Esophagus squamous epithelium (tissue), 5 donors: ENCODE measurements at regions not wholly inside any gene's neighbourhood (a gene's known extent, or its start where the extent isn't known, plus 50 kb on each side); places are given as distances from the start of the nearest gene placed in this dataset.

ENCODE experiments used
- DNase-seq: peaks from one replicate; lab custom pipeline; 2025; lab: John Stamatoyannopoulos, UW
- H3K27ac ChIP-seq, 4 donors: fragments of 200-600 bp; sonication (generic); one replicate each; pipeline ENCODE4 v1.5.1; 2016 to 2019; ENCODE audit warnings: mild to moderate bottlenecking in 1 of 4
- H3K27me3 ChIP-seq, 4 donors: fragments of 200-600 bp; sonication (generic); 1 replicate in 3 of 4; 2 replicates in 1 of 4; pipeline versions ENCODE4 v1.5.1 to v1.6.0; 2017 to 2021; ENCODE audit warnings: antibody characterized with exemption in 1 of 4
- H3K36me3 ChIP-seq, 3 donors: fragments of 200-600 bp; sonication (generic); one replicate each; pipeline ENCODE4 v1.5.1; 2016 to 2019
- H3K4me1 ChIP-seq, 3 donors: fragments of 200-600 bp; sonication (generic); one replicate each; pipeline ENCODE4 v1.5.1; 2017 to 2019
- H3K4me3 ChIP-seq, 4 donors: fragments of 200-600 bp; sonication (generic); 1 replicate in 3 of 4; 2 replicates in 1 of 4; pipeline ENCODE4 v1.5.1; 2016 to 2019; ENCODE audit warnings: mild to moderate bottlenecking in 2 of 4, moderate library complexity in 1 of 4
- H3K9me3 ChIP-seq, 3 donors: fragments of 200-600 bp; sonication (generic); one replicate each; pipeline ENCODE4 v1.5.1; 2016 to 2019
- CTCF ChIP-seq, 6 experiments: fragments of 450-650 bp in 4 of 6; fragments of 200-600 bp in 2 of 6; sonication (generic) in 2 of 6; IDR thresholded peaks; one replicate each; pipeline ENCODE4 v1.5.1; 2016 to 2019; ENCODE audit warnings: antibody characterized with exemption in 6 of 6, mild to moderate bottlenecking in 4 of 6, moderate library complexity in 4 of 6
- POLR2A ChIP-seq, 4 donors: fragments of 450-650 bp; IDR thresholded peaks; one replicate each; pipeline ENCODE4 v1.6.1; 2017; ENCODE audit warnings: antibody characterized with exemption in 4 of 4, mild to moderate bottlenecking in 4 of 4, moderate library complexity in 3 of 4
- WGBS, 2 donors: methylation state at CpG; one replicate each; pipeline ENCODE4 v1.1.5; 2018; 5-methylcytosine and 5-hydroxymethylcytosine counted together
- intact Hi-C: fragments of 100-400 bp; cut with DNase I; formaldehyde crosslinking; loops from one replicate; pipeline ENCODE4 v1.15.0; 2022
- donor health status: DM: yes; HTN: yes; CAD: no.

- no peak for DNase-seq
- Histone ChIP-seq H3K27ac (peak overlapping the region in 3 of 4 donors; percentile 47 to 87 (median 71)), H3K36me3 (no peaks in the 10 kb centered on the region), H3K9me3 (no peaks in the 10 kb centered on the region), H3K4me3 (no peak overlapping the region), H3K27me3 (peaks cover 0 to 30% (median 0%) of the 10 kb centered on the region in 4 donors), H3K4me1 (peaks cover 11 to 27% (median 16%) of the 10 kb centered on the region in 3 donors)
- intact Hi-C loops = no loop called here
- no peak for TF ChIP-seq POLR2A (IDR thresholded peaks at IDR 0.05)
- no peak for TF ChIP-seq CTCF (IDR thresholded peaks at IDR 0.05)
- WGBS, 2 donors = 11 to 14% methylated on average over 5 of the region's 5 CpGs
Measured at GRCh38 chr9:86721843-86722705, 225.2 kb downstream of the GAS1 start.

DNA sequence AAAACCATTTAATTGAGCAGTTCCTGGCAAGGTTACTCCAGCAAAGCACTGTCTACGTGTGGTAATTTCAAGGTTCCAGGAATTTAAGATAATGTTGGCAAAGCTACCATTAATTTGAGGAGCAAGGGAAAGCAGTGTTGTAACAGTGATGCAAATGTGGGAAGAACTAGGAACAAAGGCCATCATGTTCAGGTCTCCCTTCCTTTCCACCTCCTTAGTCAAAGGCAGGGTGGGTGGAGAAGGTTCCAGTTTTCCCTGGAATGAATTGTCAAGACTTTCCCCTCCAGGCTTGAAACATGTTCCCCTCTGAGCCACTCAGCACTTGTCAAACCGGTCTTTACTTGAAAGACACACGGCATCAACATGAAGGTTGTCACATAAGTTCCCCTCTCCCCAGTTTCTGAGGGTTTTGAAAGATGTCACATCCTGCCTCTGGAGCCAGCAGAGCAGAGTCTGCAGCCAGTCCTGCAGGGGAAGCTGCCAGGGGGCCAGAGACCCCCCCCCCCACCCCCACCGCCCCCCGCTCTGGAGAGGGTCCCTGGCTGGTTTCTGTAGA, 226.0 kb downstream of the GAS1 start:
- Histone ChIP-seq H3K36me3 (no peaks in the 10 kb centered on the region), H3K4me3 (no peak overlapping the region), H3K27me3 (peaks cover 0 to 34% (median 0%) of the 10 kb centered on the region in 4 donors), H3K9me3 (no peaks in the 10 kb centered on the region), H3K27ac (peak overlapping the region in 3 of 4 donors; percentile 33 to 71 (median 69)), H3K4me1 (peaks cover 11 to 27% (median 16%) of the 10 kb centered on the region in 3 donors)
- 15 to 20% methylated on average over 4 of the region's 5 CpGs for WGBS, 2 donors
- TF ChIP-seq CTCF (IDR thresholded peaks at IDR 0.05) = no peak
- TF ChIP-seq POLR2A (IDR thresholded peaks at IDR 0.05) = no peak
- no peak for DNase-seq
- intact Hi-C loops = no loop called here

- Histone ChIP-seq H3K36me3 (no peaks in the 10 kb centered on the region), H3K9me3 (no peaks in the 10 kb centered on the region), H3K27me3 (peaks cover 0 to 34% (median 0%) of the 10 kb centered on the region in 4 donors), H3K27ac (peak overlapping the region in 1 of 4 donors; percentile 69), H3K4me1 (peaks cover 11 to 27% (median 16%) of the 10 kb centered on the region in 3 donors), H3K4me3 (no peak overlapping the region)
- intact Hi-C loops = no loop called here
- 85 to 86% methylated on average over 9 of the region's 9 CpGs for WGBS, 2 donors
- no peak for TF ChIP-seq POLR2A (IDR thresholded peaks at IDR 0.05)
- no peak for DNase-seq
Measured at GRCh38 chr9:86720639-86721225, 226.6 kb downstream of the GAS1 start.

- WGBS, 2 donors = 52 to 70% methylated on average over 11 of the region's 11 CpGs
- Histone ChIP-seq H3K27me3 (peaks cover 0 to 42% (median 0%) of the 10 kb centered on the region in 4 donors), H3K36me3 (no peaks in the 10 kb centered on the region), H3K9me3 (no peaks in the 10 kb centered on the region), H3K4me3 (no peak overlapping the region), H3K27ac (no peak overlapping the region), H3K4me1 (peaks cover 11 to 27% (median 16%) of the 10 kb centered on the region in 3 donors)
- intact Hi-C loops = no loop called here
- TF ChIP-seq CTCF (IDR thresholded peaks at IDR 0.05) (no peak), POLR2A (IDR thresholded peaks at IDR 0.05) (no peak)
- DNase-seq = no peak
Measured at GRCh38 chr9:86718388-86719049, 228.8 kb downstream of the GAS1 start.

GRCh38 chr9:86716326-86716922, 230.9 kb downstream of the GAS1 start:
- Histone ChIP-seq H3K4me3 (no peak overlapping the region), H3K36me3 (no peaks in the 10 kb centered on the region), H3K27ac (no peak overlapping the region), H3K27me3 (peaks cover 0 to 35% (median 0%) of the 10 kb centered on the region in 4 donors), H3K4me1 (peaks cover under 1 to 8% (median 6%) of the 10 kb centered on the region in 3 donors), H3K9me3 (no peaks in the 10 kb centered on the region)
- TF ChIP-seq CTCF (IDR thresholded peaks at IDR 0.05) (no peak), POLR2A (IDR thresholded peaks at IDR 0.05) (no peak)
- WGBS, 2 donors = 74 to 91% methylated on average over 3 to 4 of the region's 4 CpGs
- intact Hi-C loops = no loop called here
- DNase-seq = no peak
